ENCODE measurements at regions not wholly inside any gene's neighbourhood (a gene's known extent, or its start where the extent isn't known, plus 50 kb on each side); places are given as distances from the start of the nearest gene placed in this dataset.

- no peak overlapping the region for H3K4me3 ChIP-seq
Observed at GRCh38 chr12:22851532-22851931, 226.6 kb downstream of the ETNK1 start.

GRCh38 chr12:22855456-22855855 lies 230.5 kb downstream of the ETNK1 start:
- no peak overlapping the region for H3K4me3 ChIP-seq
- peaks cover 0 to 20% (median 0%) of the 10 kb centered on the region in 7 donors for H3K27me3 ChIP-seq (replicated peaks in 1 of 7)
- WGBS, 5 donors, result 62 to 72% (median 66%) methylated on average over 2 of the region's 2 CpGs
- H3K4me1 ChIP-seq, result peaks cover 0 to 4% (median 0%) of the 10 kb centered on the region in 6 donors
- no peak overlapping the region for H3K27ac ChIP-seq
- H3K36me3 ChIP-seq, result no peaks in the 10 kb centered on the region
- TF ChIP-seq POLR2AphosphoS5 (IDR thresholded peaks at IDR 0.05) (no peak), POLR2A (IDR thresholded peaks at IDR 0.05) (no peak), CTCF (IDR thresholded peaks at IDR 0.05 in 8 of 11, conservative IDR thresholded peaks at IDR 0.05 in 3 of 11) (no peak)
- intact Hi-C loops (cut with DNase I; ENCODE audit: low total_unique reads), result no loop called here
- no peak for DNase-seq
- no peaks in the 10 kb centered on the region for H3K9me3 ChIP-seq

More at GRCh38 chr12:22851532-22851931, 226.6 kb downstream of the ETNK1 start:
- no peak for TF ChIP-seq POLR2AphosphoS5 (IDR thresholded peaks at IDR 0.05)
- TF ChIP-seq CTCF (IDR thresholded peaks at IDR 0.05 in 8 of 11, conservative IDR thresholded peaks at IDR 0.05 in 3 of 11), result no peak
- no peak for TF ChIP-seq POLR2A (IDR thresholded peaks at IDR 0.05)
- no peaks in the 10 kb centered on the region for H3K9me3 ChIP-seq
- no peak for DNase-seq
- H3K27me3 ChIP-seq (replicated peaks in 1 of 7), result no peaks in the 10 kb centered on the region
- H3K4me1 ChIP-seq, result peaks cover 0 to 4% (median 0%) of the 10 kb centered on the region in 6 donors
- H3K36me3 ChIP-seq, result no peaks in the 10 kb centered on the region
- no peak overlapping the region for H3K27ac ChIP-seq
- intact Hi-C loops (cut with DNase I; ENCODE audit: low total_unique reads), result no loop called here

DNA sequence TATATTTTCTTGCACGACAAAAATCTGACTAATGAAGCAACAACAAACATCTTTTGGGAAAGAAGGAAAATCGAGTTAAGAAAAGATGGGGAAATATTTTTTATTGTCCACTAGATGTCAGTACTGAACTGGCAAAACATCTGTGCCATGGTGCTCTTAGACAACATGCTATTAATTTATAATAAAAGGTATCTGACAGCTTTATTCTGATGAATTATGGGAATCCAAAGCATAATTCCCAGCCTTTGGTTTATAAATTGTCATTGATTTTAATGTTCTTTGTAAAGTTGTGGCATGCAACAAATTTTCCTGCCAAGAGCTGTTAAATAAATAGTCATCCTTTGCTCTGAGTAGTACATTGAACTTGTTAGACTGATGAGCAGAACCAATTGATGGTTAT lies 231.2 kb downstream of the ETNK1 start:
- DNase-seq, result no peak
- H3K4me3 ChIP-seq, result no peak overlapping the region
- peaks cover 0 to 20% (median 0%) of the 10 kb centered on the region in 7 donors for H3K27me3 ChIP-seq (replicated peaks in 1 of 7)
- TF ChIP-seq POLR2A (IDR thresholded peaks at IDR 0.05) (no peak), CTCF (IDR thresholded peaks at IDR 0.05 in 8 of 11, conservative IDR thresholded peaks at IDR 0.05 in 3 of 11) (peak in 7 of 11 experiments; percentile 24 to 46 (median 30))
- no peak overlapping the region for H3K27ac ChIP-seq
- no peaks in the 10 kb centered on the region for H3K36me3 ChIP-seq
- intact Hi-C loops (cut with DNase I; ENCODE audit: low total_unique reads), result no loop called here
- no peaks in the 10 kb centered on the region for H3K9me3 ChIP-seq
- H3K4me1 ChIP-seq, result peaks cover 0 to 4% (median 0%) of the 10 kb centered on the region in 6 donors
- 1 to 3% (median 2%) methylated on average over 2 of the region's 2 CpGs for WGBS, 5 donors

DNA sequence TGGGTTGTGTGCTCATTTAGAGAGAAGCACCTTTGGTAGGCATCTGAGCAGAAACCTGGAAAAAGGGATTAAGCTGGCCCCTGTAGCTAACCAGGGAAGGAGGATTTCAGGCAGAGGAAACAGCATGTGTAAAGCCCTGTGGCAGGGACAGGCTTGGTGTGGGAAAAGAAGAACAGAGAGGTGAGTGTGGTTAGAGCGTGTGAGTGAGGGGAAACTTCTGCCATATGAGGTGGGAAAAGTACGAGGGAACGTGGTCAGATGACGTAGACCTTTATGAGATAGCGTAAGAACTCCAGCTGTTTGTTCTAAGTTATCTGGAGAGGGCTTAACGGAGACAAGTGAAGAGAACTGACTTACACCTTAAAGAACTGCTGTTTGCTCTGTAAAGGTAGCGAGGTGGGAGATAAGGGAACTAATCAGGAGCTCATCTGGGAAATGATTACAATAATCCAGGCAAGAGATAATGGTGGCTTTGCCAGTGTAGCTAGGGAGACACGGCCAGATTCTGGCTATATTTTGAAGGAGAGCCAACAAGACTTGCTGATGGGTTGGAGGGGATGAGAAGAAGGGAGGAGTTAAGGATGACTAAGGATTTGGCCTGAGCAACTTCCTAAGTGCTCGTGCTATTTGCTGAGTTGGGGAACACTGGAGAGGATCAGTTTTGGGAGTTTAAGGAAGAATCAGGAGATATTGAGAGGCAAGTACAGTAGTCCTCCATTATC lies 234.0 kb downstream of the ETNK1 start:
- TF ChIP-seq POLR2A (IDR thresholded peaks at IDR 0.05), result no peak
- Histone ChIP-seq H3K27me3 (replicated peaks in 1 of 7) (peaks cover 0 to 20% (median 0%) of the 10 kb centered on the region in 7 donors), H3K36me3 (no peaks in the 10 kb centered on the region), H3K4me1 (peaks cover 0 to 4% (median 0%) of the 10 kb centered on the region in 6 donors), H3K9me3 (no peaks in the 10 kb centered on the region), H3K27ac (no peak overlapping the region), H3K4me3 (no peak overlapping the region)
- intact Hi-C loops (cut with DNase I; ENCODE audit: low total_unique reads), result no loop called here
- DNase-seq, result no peak
- WGBS, 5 donors, result 54 to 69% (median 64%) methylated on average over 9 of the region's 9 CpGs

All from spleen (tissue), 11 donors.